Fibroblast of lung (primary cell): ENCODE measurements at regions not wholly inside any gene's neighbourhood (a gene's known extent, or its start where the extent isn't known, plus 50 kb on each side); places are given as distances from the start of the nearest gene placed in this dataset.

Experiments used
- CTCF ChIP-seq, 2 donors: IDR thresholded peaks in 1 of 2; conservative IDR thresholded peaks in 1 of 2; 1 replicate in 1 of 2; 2 replicates in 1 of 2; pipeline ENCODE4 v1.5.1; 2011 to 2012; ENCODE audit warnings: low read length in 2 of 2, control low read depth in 1 of 2, inconsistent platforms in 1 of 2, low read depth in 1 of 2, mild to moderate bottlenecking in 1 of 2
- EZH2 ChIP-seq: IDR thresholded peaks from 2 replicates; pipeline ENCODE4 v1.5.1; 2012; ENCODE audit warnings: low read length, control low read depth, mild to moderate bottlenecking; ENCODE audit errors: missing control alignments

- TF ChIP-seq CTCF (conservative IDR thresholded peaks at IDR 0.05 in 1 of 2, IDR thresholded peaks at IDR 0.05 in 1 of 2; ENCODE audit: low read depth in 1 of 2, low read length in 2 of 2): no peak
- TF ChIP-seq EZH2: no peak
Measured at GRCh38 chr5:148765061-148765460, 61.4 kb upstream of the ADRB2 start.
